Ovary (tissue), 7 donors: ENCODE measurements at regions not wholly inside any gene's neighbourhood (a gene's known extent, or its start where the extent isn't known, plus 50 kb on each side); places are given as distances from the start of the nearest gene placed in this dataset.

ENCODE experiments used
- DNase-seq, 5 donors: peaks; one replicate each; pipeline ENCODE4 v3.0.0-alpha.2; 2019 to 2020
- H3K27ac ChIP-seq, 2 donors: fragments of 200-600 bp; one replicate each; pipeline versions ENCODE4 v1.5.1 to v1.8.0; 2019 to 2022
- H3K27me3 ChIP-seq: fragments of 200-600 bp; one replicate; pipeline ENCODE4 v1.8.0; 2022
- H3K36me3 ChIP-seq: fragments of 200-600 bp; sonication (generic); one replicate; pipeline ENCODE4 v1.5.1; 2019
- H3K4me1 ChIP-seq: one replicate; pipeline ENCODE4 v1.8.1; 2013; ENCODE audit warnings: mild to moderate bottlenecking, moderate library complexity; ENCODE audit not compliant: insufficient read depth
- H3K4me3 ChIP-seq: fragments of 200-600 bp; sonication (generic); one replicate; pipeline ENCODE4 v1.5.1; 2017
- H3K9me3 ChIP-seq, 2 donors: fragments of 200-600 bp in 1 of 2; sonication (generic) in 1 of 2; one replicate each; pipeline versions ENCODE4 v1.5.1 to v1.8.1; 2013 to 2019; ENCODE audit warnings: mild to moderate bottlenecking in 1 of 2, moderate library complexity in 1 of 2
- CTCF ChIP-seq, 3 donors: fragments of 450-650 bp in 2 of 3; fragments of 200-600 bp in 1 of 3; IDR thresholded peaks; one replicate each; pipeline versions ENCODE4 v1.5.1 to v1.8.0; 2016 to 2022; ENCODE audit warnings: antibody characterized with exemption in 3 of 3, mild to moderate bottlenecking in 1 of 3
- EP300 ChIP-seq: sonication (generic); formaldehyde crosslinking; IDR thresholded peaks from one replicate; pipeline ENCODE4 v1.6.1; 2017; ENCODE audit warnings: antibody characterized with exemption
- POLR2A ChIP-seq: fragments of 450-650 bp; IDR thresholded peaks from one replicate; pipeline ENCODE4 v1.6.1; 2017; ENCODE audit warnings: antibody characterized with exemption, mild to moderate bottlenecking, moderate library complexity
- WGBS, 3 donors: extraction: QIAGEN DNeasy Blood & Tissue Kit in 1 of 3; methylation state at CpG; one replicate each; pipeline versions ENCODE4 v1.1.5 to v1.1.7; 2013 to 2017; 5-methylcytosine and 5-hydroxymethylcytosine counted together
- intact Hi-C, 4 donors: fragments of 100-400 bp; cut with DNase I; formaldehyde crosslinking; loops; one replicate each; pipeline versions ENCODE4 v1.11.0 to v1.15.1; 2022 to 2023
- donor health status: DM: no; HTN: no; CAD: no; lungs with moderate emphysema.
- donor health status: DM: no; HTN: no; CAD: no.
- donor health status: Bipolar disorder and iron deficiency.
- donor health status: DM: no; HTN: no; CAD: no.
- donor health status: DM: yes; HTN: yes; CAD: no.

DNA sequence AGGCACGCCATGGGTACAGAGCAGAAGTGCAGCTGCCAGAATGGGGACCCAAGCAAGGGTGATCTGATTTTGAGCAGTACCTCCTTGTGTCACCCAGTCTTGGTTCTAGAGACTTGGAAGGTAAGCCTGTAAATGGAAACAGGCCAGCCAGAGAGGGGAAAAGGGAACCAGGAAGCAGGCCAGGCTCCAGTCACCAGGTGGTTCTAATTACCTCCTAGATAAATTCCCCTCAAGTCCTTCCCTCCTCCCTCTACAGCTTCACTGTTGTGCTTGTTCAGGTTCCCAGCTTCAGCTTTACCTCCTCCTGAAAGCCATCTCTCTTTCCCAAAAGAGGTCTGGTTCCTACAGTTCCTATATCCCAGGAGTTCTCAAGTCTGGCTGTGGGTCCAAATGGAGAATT lies 58.8 kb upstream of the SLC7A14 start:
- peaks cover 2% of the 10 kb centered on the region for H3K4me1 ChIP-seq
- 61 to 85% (median 83%) methylated on average over 1 of the region's 1 CpG for WGBS, 3 donors
- no peaks in the 10 kb centered on the region for H3K36me3 ChIP-seq
- TF ChIP-seq POLR2A (no peak), CTCF (IDR thresholded peaks at IDR 0.05) (no peak), EP300 (no peak)
- intact Hi-C loops = no loop called here
- no peaks in the 10 kb centered on the region for H3K27me3 ChIP-seq
- no peak overlapping the region for H3K4me3 ChIP-seq
- H3K27ac ChIP-seq = no peak overlapping the region
- H3K9me3 ChIP-seq = no peaks in the 10 kb centered on the region
- DNase-seq = no peak

DNA sequence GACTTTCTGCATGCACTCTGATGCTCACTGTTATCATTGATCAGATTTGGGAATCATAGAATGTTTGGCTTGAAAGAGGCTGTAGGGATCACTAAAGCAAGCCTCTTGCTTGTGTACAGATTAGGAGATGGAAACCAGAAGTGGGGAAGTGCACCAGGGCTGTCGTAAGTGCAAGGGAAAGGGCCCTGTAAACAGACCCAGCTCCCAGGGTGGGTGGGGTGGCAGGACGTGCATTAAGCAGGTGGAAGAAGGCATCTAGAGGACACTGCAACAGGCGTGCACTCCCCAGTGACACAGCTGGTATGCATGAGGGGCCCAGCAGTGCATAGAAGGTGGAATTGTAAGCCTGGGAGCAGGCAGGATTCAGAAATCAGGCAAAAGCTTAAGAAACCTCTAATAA lies 58.0 kb upstream of the SLC7A14 start:
- intact Hi-C loops = no loop called here
- no peak overlapping the region for H3K4me3 ChIP-seq
- no peaks in the 10 kb centered on the region for H3K27me3 ChIP-seq
- no peak for DNase-seq
- 78 to 85% (median 79%) methylated on average over 3 of the region's 3 CpGs for WGBS, 3 donors
- peaks cover 2% of the 10 kb centered on the region for H3K4me1 ChIP-seq
- H3K36me3 ChIP-seq = no peaks in the 10 kb centered on the region
- H3K27ac ChIP-seq = no peak overlapping the region
- no peaks in the 10 kb centered on the region for H3K9me3 ChIP-seq
- TF ChIP-seq CTCF (IDR thresholded peaks at IDR 0.05) (no peak), EP300 (no peak), POLR2A (no peak)

DNA sequence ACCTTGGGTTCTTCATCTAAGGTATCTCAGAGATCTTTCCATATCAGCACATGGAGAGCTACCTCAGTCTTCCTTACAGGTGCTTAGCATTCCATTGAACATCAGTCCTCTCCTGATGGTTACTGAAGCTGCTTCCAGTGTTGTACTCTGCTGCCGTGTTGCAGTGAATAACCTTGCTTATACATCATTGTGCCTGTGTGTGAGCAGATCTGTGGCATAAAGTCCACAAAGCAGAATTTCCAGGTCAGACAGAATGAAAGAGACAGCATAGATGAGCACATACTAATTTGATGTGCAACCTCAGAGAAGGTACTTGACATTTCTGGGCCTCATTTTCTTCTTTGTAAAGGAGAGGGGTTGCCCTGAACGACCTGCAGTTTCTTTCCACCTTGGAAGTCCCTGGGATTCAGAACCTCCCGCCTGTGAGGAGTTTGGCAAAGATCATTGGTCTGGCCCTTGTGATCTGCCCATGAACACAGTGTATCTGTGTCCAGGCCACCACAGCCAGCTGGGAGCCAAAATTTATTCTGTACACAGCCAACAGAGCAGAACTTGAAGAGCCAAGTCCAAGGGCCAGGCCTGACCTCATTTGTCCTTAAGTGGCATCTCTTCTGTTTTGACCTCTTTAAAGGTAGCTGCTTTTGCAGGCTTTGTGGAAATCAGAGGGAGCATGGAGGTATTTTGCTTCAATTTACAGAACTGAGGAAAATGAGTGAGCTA lies 57.2 kb upstream of the SLC7A14 start:
- TF ChIP-seq POLR2A = no peak
- H3K9me3 ChIP-seq = no peaks in the 10 kb centered on the region
- WGBS, 3 donors = 63 to 83% (median 71%) methylated on average over 3 of the region's 3 CpGs
- no peaks in the 10 kb centered on the region for H3K27me3 ChIP-seq
- peaks cover 2% of the 10 kb centered on the region for H3K4me1 ChIP-seq
- no peak for DNase-seq
- H3K4me3 ChIP-seq = no peak overlapping the region
- no peak overlapping the region for H3K27ac ChIP-seq
- no peaks in the 10 kb centered on the region for H3K36me3 ChIP-seq
- intact Hi-C loops = no loop called here

- intact Hi-C loops = no loop called here
- Histone ChIP-seq H3K4me3 (no peak overlapping the region), H3K4me1 (peaks cover 2% of the 10 kb centered on the region), H3K27ac (no peak overlapping the region), H3K9me3 (no peaks in the 10 kb centered on the region), H3K27me3 (no peaks in the 10 kb centered on the region), H3K36me3 (no peaks in the 10 kb centered on the region)
- WGBS, 3 donors = 65 to 75% (median 74%) methylated on average over 5 of the region's 5 CpGs
- TF ChIP-seq CTCF (IDR thresholded peaks at IDR 0.05) (no peak), EP300 (no peak), POLR2A (no peak)
- no peak for DNase-seq
Observed at GRCh38 chr3:170641510-170642236, 55.8 kb upstream of the SLC7A14 start.

GRCh38 chr3:170640737-170641171 lies 54.9 kb upstream of the SLC7A14 start:
- Histone ChIP-seq H3K27ac (no peak overlapping the region), H3K4me3 (no peak overlapping the region), H3K9me3 (no peaks in the 10 kb centered on the region), H3K36me3 (no peaks in the 10 kb centered on the region), H3K4me1 (peaks cover 2% of the 10 kb centered on the region), H3K27me3 (no peaks in the 10 kb centered on the region)
- intact Hi-C loops = no loop called here
- DNase-seq = no peak
- WGBS, 3 donors = 80 to 100% (median 97%) methylated on average over 1 of the region's 1 CpG
- no peak for TF ChIP-seq CTCF (IDR thresholded peaks at IDR 0.05)
- no peak for TF ChIP-seq POLR2A
